Progenitor cell of endocrine pancreas (in vitro differentiated cells): ENCODE measurements at regions not wholly inside any gene's neighbourhood (a gene's known extent, or its start where the extent isn't known, plus 50 kb on each side); places are given as distances from the start of the nearest gene placed in this dataset.

ENCODE experiments used
- DNase-seq: peaks from one replicate; pipeline ENCODE4 v3.0.0; 2021; ENCODE audit warnings: low spot score; ENCODE audit not compliant: unreplicated experiment
- H3K27ac Mint-ChIP-seq: 2 replicates; pipeline ENCODE4 v1.8.0; 2021; ENCODE audit warnings: mild to moderate bottlenecking, moderate library complexity, mixed read lengths
- H3K27me3 Mint-ChIP-seq: 2 replicates; pipeline ENCODE4 v1.8.0; 2021; ENCODE audit warnings: mixed read lengths
- H3K36me3 Mint-ChIP-seq: 2 replicates; pipeline ENCODE4 v1.8.0; 2022; ENCODE audit warnings: mixed read lengths; ENCODE audit not compliant: insufficient read depth
- H3K4me1 Mint-ChIP-seq: 2 replicates; pipeline ENCODE4 v1.8.0; 2021; ENCODE audit warnings: low read depth, mixed read lengths
- H3K4me3 Mint-ChIP-seq: 2 replicates; pipeline ENCODE4 v1.8.0; 2021; ENCODE audit warnings: low read depth, mild to moderate bottlenecking, moderate library complexity, mixed read lengths
- H3K9me3 Mint-ChIP-seq: 2 replicates; pipeline ENCODE4 v1.8.0; 2021; ENCODE audit warnings: low read depth, mixed read lengths
- TF ChIP-seq, protein P1 (sequence below): fragments of 200-600 bp; sonication (generic); IDR thresholded peaks from one replicate; pipeline ENCODE4 v1.5.0; 2021; ENCODE audit warnings: antibody characterized with exemption, mild to moderate bottlenecking; ENCODE audit not compliant: unreplicated experiment

DNA sequence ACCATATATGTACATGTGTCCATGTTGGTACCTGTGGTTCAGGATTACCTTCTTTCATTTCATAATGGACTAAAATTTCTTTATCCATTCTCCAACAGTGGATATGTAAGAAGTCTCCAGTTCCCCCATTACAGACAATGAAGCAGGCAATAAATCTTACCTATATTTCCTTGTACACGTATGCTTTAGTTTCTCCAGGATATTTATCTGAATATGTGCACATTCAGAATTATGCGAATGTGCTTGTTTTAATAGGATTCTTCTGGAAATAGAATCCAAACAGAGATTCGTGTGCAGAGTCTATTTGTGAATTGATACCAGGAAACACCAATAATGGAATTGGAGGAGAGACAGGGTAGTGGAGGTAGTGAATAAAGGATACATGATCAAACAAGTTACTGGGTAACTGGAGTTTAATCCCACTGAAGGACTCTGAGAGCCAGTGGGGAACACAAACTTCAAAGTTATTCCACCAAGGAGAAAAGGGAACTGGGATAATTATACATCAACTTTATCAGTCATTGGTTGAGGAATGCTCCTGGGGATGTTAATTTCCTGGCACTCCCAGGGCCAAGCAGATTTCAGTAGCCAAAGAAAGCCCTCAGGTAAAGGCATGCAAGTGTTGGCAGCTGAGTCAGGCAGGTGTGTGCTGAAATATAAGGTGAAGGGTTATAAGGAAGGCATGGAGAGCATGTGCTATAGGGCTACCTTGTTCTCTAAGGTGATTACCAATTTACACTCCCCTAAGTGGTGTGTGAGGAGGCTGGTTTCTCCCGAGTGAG lies 374.9 kb upstream of the PBX1 start:
- Mint-ChIP-seq H3K9me3 (no peaks in the 10 kb centered on the region), H3K4me3 (no peak overlapping the region), H3K4me1 (peaks cover 14% of the 10 kb centered on the region), H3K36me3 (no peaks in the 10 kb centered on the region), H3K27me3 (peaks cover 7% of the 10 kb centered on the region), H3K27ac (no peak overlapping the region)
- no peak for DNase-seq
- TF ChIP-seq, protein P1, sequence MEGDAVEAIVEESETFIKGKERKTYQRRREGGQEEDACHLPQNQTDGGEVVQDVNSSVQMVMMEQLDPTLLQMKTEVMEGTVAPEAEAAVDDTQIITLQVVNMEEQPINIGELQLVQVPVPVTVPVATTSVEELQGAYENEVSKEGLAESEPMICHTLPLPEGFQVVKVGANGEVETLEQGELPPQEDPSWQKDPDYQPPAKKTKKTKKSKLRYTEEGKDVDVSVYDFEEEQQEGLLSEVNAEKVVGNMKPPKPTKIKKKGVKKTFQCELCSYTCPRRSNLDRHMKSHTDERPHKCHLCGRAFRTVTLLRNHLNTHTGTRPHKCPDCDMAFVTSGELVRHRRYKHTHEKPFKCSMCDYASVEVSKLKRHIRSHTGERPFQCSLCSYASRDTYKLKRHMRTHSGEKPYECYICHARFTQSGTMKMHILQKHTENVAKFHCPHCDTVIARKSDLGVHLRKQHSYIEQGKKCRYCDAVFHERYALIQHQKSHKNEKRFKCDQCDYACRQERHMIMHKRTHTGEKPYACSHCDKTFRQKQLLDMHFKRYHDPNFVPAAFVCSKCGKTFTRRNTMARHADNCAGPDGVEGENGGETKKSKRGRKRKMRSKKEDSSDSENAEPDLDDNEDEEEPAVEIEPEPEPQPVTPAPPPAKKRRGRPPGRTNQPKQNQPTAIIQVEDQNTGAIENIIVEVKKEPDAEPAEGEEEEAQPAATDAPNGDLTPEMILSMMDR, result no peak

DNA sequence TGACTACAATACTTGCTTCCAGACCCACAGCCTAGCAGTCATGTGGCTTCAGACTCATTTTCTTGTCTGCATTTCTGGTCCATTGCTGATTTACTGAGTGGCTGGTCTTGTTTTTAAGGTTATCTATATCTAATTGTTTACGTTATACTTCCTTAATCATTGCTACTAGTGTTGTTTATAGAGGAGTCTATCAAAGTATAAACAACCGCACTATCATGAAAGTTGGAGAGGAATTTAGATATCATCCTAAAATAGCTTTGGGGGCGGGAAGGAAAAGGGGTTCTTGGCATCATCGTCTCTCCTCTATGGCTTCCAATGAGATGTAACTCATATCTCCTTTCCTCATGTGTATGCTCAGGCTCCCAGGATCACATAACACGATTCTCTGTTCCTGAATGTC lies 372.1 kb upstream of the PBX1 start:
- Mint-ChIP-seq H3K4me3 (no peak overlapping the region), H3K27ac (no peak overlapping the region), H3K27me3 (no peaks in the 10 kb centered on the region), H3K9me3 (peaks cover under 1% of the 10 kb centered on the region), H3K36me3 (no peaks in the 10 kb centered on the region), H3K4me1 (peaks cover 15% of the 10 kb centered on the region)
- no peak for DNase-seq
- TF ChIP-seq, protein P1, result no peak

DNA sequence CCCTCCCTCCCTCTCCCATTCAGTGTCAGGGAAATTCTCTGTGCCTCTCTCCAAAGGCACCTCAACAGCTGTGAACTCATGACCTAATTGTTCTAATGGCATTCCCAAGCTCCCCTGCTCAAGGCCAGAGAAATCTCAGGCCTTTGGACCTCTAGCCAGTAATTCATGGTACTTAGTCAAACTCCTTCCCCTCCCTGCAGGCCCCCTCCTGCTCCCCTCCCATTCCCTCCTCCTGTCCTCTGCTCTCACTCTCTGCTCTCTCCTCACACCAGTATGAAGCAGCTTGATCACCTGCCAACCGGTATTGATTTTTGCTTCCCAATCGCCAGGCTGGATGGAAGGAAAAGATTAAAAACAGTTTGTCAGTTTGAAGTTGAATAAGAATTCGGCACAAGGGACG lies 370.5 kb upstream of the PBX1 start:
- Mint-ChIP-seq H3K4me1 (peaks cover 15% of the 10 kb centered on the region), H3K36me3 (no peaks in the 10 kb centered on the region), H3K27me3 (no peaks in the 10 kb centered on the region), H3K27ac (no peak overlapping the region), H3K4me3 (no peak overlapping the region), H3K9me3 (peaks cover 9% of the 10 kb centered on the region)
- DNase-seq, result no peak
- TF ChIP-seq, protein P1, result no peak

DNA sequence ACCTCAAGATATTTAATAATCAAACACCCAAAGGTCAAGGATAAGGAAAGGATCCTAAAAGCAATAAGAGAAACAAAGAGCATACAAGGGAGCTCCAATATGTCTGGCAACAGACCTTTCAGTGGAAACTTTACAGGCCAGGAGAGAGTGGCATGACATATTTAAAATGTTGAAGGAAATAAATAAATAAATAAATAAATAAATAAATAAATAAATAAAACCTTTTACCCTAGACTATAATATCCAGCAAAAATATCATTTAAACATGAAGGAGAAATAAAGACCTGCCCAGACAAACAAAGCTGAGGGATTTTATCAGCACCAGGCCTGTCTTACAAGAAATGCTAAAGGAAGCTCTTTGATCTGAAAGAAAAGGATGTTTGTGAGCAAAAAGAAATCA lies 367.8 kb upstream of the PBX1 start:
- no peak for DNase-seq
- H3K4me1 Mint-ChIP-seq, result peaks cover 15% of the 10 kb centered on the region
- no peaks in the 10 kb centered on the region for H3K27me3 Mint-ChIP-seq

DNA sequence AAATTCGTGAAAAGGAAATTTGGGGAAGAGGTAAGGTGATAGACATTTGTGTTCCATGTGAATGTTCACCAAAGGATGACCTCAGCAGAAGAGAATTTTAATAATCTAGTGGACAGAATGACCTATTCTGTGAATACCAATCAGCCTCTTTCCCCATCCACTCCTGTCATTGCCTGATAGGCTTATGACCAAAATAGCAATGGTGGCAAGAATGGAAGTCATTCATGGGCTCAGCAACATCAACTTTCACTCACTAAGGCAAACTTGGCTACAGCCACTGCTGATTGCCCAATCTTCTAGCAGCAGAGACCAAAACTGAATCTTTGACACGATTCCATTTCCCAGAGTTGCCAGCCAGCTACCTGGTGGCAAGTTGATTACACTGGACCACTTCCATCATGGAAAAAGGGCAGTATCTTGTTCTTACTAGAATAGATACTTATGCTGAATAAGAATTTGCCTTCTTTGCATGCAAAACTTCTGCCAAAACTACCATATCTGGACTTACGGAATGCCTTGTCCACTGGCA lies 348.7 kb upstream of the PBX1 start:
- no peaks in the 10 kb centered on the region for H3K27me3 Mint-ChIP-seq

More for the DNA sequence above, 367.8 kb upstream of the PBX1 start:
- Mint-ChIP-seq H3K36me3 (peaks cover 2% of the 10 kb centered on the region), H3K9me3 (peaks cover 17% of the 10 kb centered on the region), H3K4me3 (no peak overlapping the region), H3K27ac (no peak overlapping the region)
- TF ChIP-seq, protein P1, result no peak

More for the DNA sequence above, 348.7 kb upstream of the PBX1 start:
- no peak for DNase-seq
- no peak overlapping the region for H3K4me3 Mint-ChIP-seq
- TF ChIP-seq, protein P1, result no peak
- peaks cover 1% of the 10 kb centered on the region for H3K4me1 Mint-ChIP-seq
- no peak overlapping the region for H3K27ac Mint-ChIP-seq
- peaks cover under 1% of the 10 kb centered on the region for H3K9me3 Mint-ChIP-seq
- H3K36me3 Mint-ChIP-seq, result no peaks in the 10 kb centered on the region
